Activated T-helper 1 cell treated with anti-CD3 and anti-CD28 coated beads, Interleukin-12 subunit alpha, Interleukin-12 subunit beta, Interleukin-2, Interleukin-4 antibody, amounts not matched to agents 30 ng/mL and 10 ng/mL and 1 ng/mL, durations not matched to agents 14 hours and 24 hours and 36 hours (primary cell): ENCODE measurements at regions not wholly inside any gene's neighbourhood (a gene's known extent, or its start where the extent isn't known, plus 50 kb on each side); places are given as distances from the start of the nearest gene placed in this dataset.
"Not testable (repeated sequence)": the region's sequence is repeated elsewhere in the genome, so short reads cannot be mapped to it uniquely, and the experiment has no call there.

ENCODE experiments used
- DNase-seq: peaks from one replicate; pipeline ENCODE4 v3.0.0; 2021; ENCODE audit warnings: low spot score
- H3K27ac Mint-ChIP-seq: one replicate; pipeline ENCODE4 v1.8.0; 2021; ENCODE audit warnings: mild to moderate bottlenecking, mixed read lengths
- H3K27me3 Mint-ChIP-seq: one replicate; pipeline ENCODE4 v1.8.0; 2022; ENCODE audit warnings: mild to moderate bottlenecking, moderate library complexity, mixed read lengths; ENCODE audit not compliant: insufficient read depth
- H3K36me3 Mint-ChIP-seq: one replicate; pipeline ENCODE4 v1.8.0; 2021; ENCODE audit warnings: low read depth, mixed read lengths
- H3K4me1 Mint-ChIP-seq: one replicate; pipeline ENCODE4 v1.8.0; 2021; ENCODE audit warnings: low read depth, mixed read lengths
- H3K4me3 Mint-ChIP-seq: one replicate; pipeline ENCODE4 v1.8.0; 2021; ENCODE audit warnings: mild to moderate bottlenecking, moderate library complexity, mixed read lengths
- H3K9me3 Mint-ChIP-seq: one replicate; pipeline ENCODE4 v1.8.0; 2021; ENCODE audit warnings: mixed read lengths
- intact Hi-C: fragments of 100-400 bp; cut with micrococcal nuclease; formaldehyde crosslinking; loops from one replicate; pipeline ENCODE4 v1.15.1; 2024

DNA sequence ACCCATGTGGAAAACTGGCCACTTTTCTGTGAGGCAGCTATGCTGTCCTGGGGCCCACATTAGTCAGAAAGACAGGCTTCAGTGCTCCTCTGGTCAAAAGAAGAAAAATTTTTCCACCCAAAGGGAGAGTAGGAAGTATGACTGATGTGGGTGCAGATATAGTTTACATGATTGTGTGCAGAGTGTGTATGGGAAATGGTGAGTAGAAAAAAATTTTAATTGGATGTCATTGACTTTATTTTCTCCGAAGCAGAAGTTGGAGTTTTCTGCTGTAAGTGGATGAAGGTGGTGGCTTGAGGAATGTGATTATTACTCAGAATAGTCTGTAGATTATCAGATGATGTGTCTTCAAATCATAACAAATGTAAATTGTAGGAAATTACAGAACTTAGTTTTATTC lies 241.5 kb upstream of the IGFBP7 start:
- no peaks in the 10 kb centered on the region for H3K36me3 Mint-ChIP-seq
- no peaks in the 10 kb centered on the region for H3K9me3 Mint-ChIP-seq
- DNase-seq: no peak
- H3K4me1 Mint-ChIP-seq: no peaks in the 10 kb centered on the region
- peaks cover 2% of the 10 kb centered on the region for H3K27me3 Mint-ChIP-seq
- no peak overlapping the region for H3K27ac Mint-ChIP-seq
- H3K4me3 Mint-ChIP-seq: no peak overlapping the region
- intact Hi-C loops: no loop called here

DNA sequence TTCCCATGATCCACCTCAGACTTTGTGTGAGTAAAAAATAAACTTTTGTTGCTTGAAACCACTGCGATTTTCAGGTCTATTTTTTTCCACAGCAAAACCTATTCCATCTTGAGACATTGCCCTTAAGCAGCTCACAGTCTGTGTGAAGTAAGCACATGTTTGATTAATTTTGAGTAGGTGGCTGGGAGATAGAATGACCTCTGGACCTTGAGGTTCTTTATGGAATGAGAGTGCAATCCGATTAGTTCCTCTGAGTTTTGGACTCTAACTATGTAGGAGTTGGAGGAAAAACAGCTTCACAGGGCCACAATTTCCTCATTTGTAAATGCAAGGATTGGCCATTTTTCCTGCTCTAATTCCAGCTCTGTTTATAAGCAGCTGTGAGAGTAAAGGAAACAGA lies 234.1 kb upstream of the IGFBP7 start:
- no peak for DNase-seq
- intact Hi-C loops: no loop called here
- H3K9me3 Mint-ChIP-seq: no peaks in the 10 kb centered on the region
- H3K4me1 Mint-ChIP-seq: no peaks in the 10 kb centered on the region
- H3K4me3 Mint-ChIP-seq: no peak overlapping the region
- H3K36me3 Mint-ChIP-seq: no peaks in the 10 kb centered on the region
- no peak overlapping the region for H3K27ac Mint-ChIP-seq
- no peaks in the 10 kb centered on the region for H3K27me3 Mint-ChIP-seq

DNA sequence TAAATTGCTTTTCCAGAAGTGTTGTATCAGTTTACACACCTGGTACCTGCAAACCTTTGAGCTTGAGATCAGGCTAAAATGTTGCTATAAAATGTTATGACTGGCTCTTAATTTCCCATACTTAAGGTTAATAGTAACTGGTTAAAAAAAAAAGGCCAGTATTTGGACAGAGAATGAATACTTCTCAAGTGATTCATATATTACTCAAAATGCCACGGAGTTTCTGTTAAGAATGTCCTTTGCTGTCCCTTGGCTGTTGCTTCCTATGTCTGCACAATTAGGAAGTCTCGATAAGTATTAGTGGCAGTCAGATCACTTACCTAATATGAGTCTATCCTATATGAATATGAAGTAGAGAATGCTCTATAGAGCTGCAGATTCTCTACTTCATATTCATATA lies 232.2 kb upstream of the IGFBP7 start:
- Mint-ChIP-seq H3K36me3 (no peaks in the 10 kb centered on the region), H3K4me1 (no peaks in the 10 kb centered on the region), H3K4me3 (no peak overlapping the region), H3K27ac (no peak overlapping the region), H3K9me3 (no peaks in the 10 kb centered on the region), H3K27me3 (no peaks in the 10 kb centered on the region)
- DNase-seq: no peak
- intact Hi-C loops: no loop called here

DNA sequence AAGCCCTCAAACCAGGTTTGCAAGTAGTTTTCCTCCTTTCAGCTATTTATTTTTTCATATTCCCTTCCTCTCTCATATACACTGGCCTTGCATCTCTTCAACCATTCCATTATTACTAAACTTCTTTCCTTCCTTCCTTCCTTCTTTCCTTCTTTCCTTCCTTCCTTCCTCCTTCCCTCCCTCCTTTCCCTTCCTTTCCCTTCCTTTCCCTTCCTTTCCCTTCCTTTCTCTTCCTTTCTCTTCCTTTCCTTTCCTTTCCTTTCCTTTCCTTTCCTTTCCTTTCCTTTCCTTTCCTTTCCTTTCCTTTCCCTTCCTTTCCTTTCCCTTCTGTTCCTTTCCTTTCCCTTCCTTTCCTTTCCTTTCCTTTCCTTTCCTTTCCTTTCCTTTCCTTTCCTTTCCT lies 228.7 kb upstream of the IGFBP7 start:
- H3K27me3 Mint-ChIP-seq, DNase-seq, intact Hi-C loops, H3K36me3 Mint-ChIP-seq, H3K9me3 Mint-ChIP-seq, H3K4me3 Mint-ChIP-seq, H3K27ac Mint-ChIP-seq, H3K4me1 Mint-ChIP-seq: not testable (repeated sequence)

DNA sequence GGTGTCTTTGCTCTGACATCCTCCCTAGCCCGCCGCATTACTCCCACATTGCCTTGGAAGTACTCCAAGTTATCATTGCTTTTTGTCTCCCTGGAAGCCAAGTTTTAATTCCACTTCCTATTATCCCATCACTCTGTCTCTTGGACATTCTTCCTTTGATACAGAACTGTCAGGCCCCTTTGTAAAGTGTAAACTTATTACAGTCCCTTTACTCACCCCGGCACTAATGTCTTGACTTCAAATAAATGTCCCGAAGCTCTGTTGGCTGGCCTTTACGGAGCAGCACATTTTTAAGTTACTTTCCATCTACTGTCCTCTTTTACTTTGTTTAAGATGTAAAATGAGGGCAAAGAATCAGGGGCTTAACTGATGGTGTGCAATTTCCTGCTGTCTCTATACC lies 223.5 kb upstream of the IGFBP7 start:
- intact Hi-C loops: no loop called here
- H3K9me3 Mint-ChIP-seq: no peaks in the 10 kb centered on the region
- H3K4me3 Mint-ChIP-seq: no peak overlapping the region
- H3K27me3 Mint-ChIP-seq: no peaks in the 10 kb centered on the region
- H3K4me1 Mint-ChIP-seq: no peaks in the 10 kb centered on the region
- no peak for DNase-seq
- no peak overlapping the region for H3K27ac Mint-ChIP-seq
- no peaks in the 10 kb centered on the region for H3K36me3 Mint-ChIP-seq

DNA sequence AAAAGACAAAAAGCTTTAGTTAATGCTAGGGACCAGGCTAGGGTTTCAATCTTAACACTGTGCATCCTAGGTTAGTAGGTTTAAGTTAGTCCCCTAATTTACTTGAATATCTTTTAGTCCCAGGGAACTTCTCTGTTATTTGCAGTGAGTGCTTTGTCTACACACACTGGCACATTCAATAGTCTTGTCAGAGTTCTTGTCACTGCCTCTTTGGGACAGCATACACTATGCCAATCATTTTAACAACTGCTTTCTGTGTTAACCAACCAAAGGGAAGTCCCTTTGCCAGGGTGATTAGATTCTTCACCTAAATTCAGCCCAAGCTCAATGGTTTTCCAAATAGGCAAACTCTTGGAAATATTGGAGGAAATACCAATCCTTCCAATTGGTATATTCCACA lies 221.8 kb upstream of the IGFBP7 start:
- intact Hi-C loops: no loop called here
- H3K4me1 Mint-ChIP-seq: no peaks in the 10 kb centered on the region

DNA sequence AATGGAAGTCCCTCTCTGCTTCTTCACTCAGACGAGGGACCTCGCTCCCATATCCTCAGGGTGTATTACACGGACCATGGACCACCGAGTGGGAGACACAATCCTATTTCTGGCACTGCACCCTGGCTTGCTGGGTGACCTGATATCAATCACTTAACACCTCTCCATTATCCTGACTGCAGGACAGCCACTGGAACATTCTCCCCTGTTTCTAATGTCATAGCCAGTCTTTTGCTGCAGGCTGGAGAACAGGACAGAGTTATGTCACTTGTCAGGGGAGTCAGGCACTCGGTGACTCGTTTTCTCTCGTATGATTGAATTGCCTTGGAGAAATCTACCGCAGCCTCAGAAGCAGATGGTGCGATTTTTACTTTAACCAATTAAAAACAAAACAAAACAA lies 219.1 kb upstream of the IGFBP7 start:
- Mint-ChIP-seq H3K4me3 (no peak overlapping the region), H3K9me3 (no peaks in the 10 kb centered on the region), H3K4me1 (no peaks in the 10 kb centered on the region), H3K36me3 (no peaks in the 10 kb centered on the region), H3K27me3 (no peaks in the 10 kb centered on the region), H3K27ac (no peak overlapping the region)
- intact Hi-C loops: no loop called here
- DNase-seq: no peak

More for the DNA sequence above, 221.8 kb upstream of the IGFBP7 start:
- DNase-seq: no peak
- no peaks in the 10 kb centered on the region for H3K9me3 Mint-ChIP-seq
- no peaks in the 10 kb centered on the region for H3K36me3 Mint-ChIP-seq
- no peak overlapping the region for H3K4me3 Mint-ChIP-seq
- no peak overlapping the region for H3K27ac Mint-ChIP-seq
- no peaks in the 10 kb centered on the region for H3K27me3 Mint-ChIP-seq

DNA sequence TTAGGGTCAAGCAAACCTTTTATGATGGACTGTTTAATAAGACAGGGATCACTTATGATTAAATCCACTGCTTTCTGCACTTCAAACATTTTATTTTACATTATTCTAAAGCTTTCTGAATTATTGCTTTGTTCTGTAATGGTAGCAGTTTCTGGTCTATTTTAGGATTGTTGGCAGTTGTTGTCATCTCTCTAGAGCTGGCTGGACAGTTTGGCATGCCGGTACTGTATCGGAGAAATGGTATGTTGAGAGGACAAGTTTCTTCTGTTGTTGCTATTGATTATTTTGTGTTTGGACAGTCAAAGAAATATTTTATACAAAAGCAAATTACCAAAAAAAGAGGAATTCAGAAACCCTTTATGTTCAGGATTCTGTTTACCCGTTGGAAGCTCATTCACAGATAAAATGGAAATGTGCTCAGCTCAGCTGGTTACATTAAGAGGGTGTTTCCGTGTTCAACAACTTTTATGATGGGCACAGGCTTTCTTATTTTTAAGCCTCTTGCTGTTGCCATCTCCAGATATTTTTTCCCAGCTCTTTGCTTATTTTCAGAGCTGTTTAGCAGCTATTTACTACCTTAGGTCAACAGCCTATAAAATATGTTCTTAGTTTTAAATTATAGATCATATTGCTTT lies 214.6 kb upstream of the IGFBP7 start:
- Mint-ChIP-seq H3K36me3 (no peaks in the 10 kb centered on the region), H3K27me3 (no peaks in the 10 kb centered on the region), H3K4me3 (no peak overlapping the region), H3K27ac (no peak overlapping the region), H3K4me1 (no peaks in the 10 kb centered on the region), H3K9me3 (no peaks in the 10 kb centered on the region)
- intact Hi-C loops: no loop called here
- no peak for DNase-seq

DNA sequence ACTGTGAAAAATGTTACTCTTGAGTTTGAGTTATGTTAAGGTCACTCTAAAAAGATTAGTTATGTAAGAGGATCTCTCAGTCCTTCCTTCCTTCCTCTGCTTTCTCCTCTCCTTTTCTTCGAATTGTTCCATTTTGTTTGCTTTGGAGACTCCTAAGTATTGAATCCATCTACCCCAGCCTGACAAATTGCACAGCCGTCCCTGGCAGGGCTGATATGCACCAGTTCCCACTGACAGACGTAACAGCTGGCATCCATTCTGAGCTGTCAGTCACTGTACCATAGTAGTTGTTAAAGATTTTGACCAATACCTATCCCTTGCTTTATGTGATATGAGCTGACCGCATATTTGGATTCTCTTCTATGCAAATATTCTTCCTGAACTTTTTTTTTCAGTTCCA lies 210.7 kb upstream of the IGFBP7 start:
- DNase-seq: no peak
- H3K4me1 Mint-ChIP-seq: no peaks in the 10 kb centered on the region
- intact Hi-C loops: no loop called here
- H3K9me3 Mint-ChIP-seq: no peaks in the 10 kb centered on the region
- no peak overlapping the region for H3K27ac Mint-ChIP-seq
- H3K36me3 Mint-ChIP-seq: no peaks in the 10 kb centered on the region
- H3K27me3 Mint-ChIP-seq: no peaks in the 10 kb centered on the region
- no peak overlapping the region for H3K4me3 Mint-ChIP-seq

DNA sequence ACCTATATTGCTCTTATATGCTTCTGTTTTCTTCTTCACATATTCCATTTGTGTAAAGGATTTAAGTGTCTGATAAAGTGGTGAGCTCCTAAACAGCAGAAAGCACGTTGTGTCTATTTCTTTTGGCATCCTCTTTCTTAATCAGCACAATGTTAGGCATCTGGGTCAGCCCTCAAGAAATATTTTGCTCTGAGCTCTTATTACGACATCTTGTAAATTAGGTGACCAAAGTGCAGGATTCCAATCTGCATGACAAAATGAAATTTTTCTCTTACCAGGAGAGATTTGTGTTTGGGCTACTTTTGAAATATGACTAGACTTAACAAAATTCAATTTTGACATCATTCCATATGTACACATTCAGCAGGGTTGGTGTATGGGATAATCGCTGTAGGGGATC lies 210.0 kb upstream of the IGFBP7 start:
- Mint-ChIP-seq H3K9me3 (no peaks in the 10 kb centered on the region), H3K36me3 (no peaks in the 10 kb centered on the region), H3K27ac (no peak overlapping the region), H3K4me1 (no peaks in the 10 kb centered on the region), H3K27me3 (no peaks in the 10 kb centered on the region), H3K4me3 (no peak overlapping the region)
- intact Hi-C loops: no loop called here
- no peak for DNase-seq

DNA sequence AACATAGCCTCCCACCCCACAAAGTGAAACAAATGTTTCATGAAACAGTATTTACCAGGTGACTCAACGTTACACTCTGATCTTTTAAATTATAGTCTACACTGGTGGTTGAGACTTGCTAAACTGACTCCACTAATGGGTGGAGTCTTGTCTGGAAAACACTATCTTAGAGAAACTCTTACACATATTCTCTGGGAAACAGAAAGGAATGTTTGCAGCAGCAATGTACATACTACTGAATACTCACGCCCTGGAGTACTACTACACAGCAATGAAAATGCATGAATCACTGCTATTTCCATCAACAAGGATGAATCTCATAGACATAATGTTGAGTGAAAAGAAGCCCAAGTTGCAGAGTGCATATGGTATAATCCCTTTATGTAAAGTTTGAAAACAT lies 208.5 kb upstream of the IGFBP7 start:
- Mint-ChIP-seq H3K27ac (no peak overlapping the region), H3K4me3 (no peak overlapping the region), H3K4me1 (no peaks in the 10 kb centered on the region), H3K27me3 (no peaks in the 10 kb centered on the region), H3K9me3 (no peaks in the 10 kb centered on the region), H3K36me3 (no peaks in the 10 kb centered on the region)
- DNase-seq: no peak
- intact Hi-C loops: no loop called here

DNA sequence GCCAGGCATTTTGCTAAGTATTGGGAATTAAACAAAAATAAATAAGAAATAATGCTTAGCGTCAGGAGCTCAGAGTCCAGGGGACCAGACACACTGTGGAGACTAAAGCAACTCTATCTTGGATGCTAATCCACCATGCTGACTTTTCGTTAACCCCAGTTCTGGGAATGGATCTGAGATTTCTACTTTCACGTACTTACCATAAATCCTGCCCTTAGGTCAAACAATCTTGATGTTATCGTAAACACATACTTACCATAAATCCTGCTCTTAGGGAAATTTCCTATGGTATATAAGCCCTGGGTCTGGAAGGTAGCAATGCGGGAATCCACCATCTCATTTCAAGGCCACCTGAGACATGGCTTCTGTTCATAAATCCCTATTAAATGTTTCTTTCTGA lies 204.5 kb upstream of the IGFBP7 start:
- no peaks in the 10 kb centered on the region for H3K36me3 Mint-ChIP-seq
- H3K27me3 Mint-ChIP-seq: no peaks in the 10 kb centered on the region
- H3K4me3 Mint-ChIP-seq: no peak overlapping the region
- H3K4me1 Mint-ChIP-seq: no peaks in the 10 kb centered on the region
- DNase-seq: no peak
- H3K27ac Mint-ChIP-seq: no peak overlapping the region
- H3K9me3 Mint-ChIP-seq: no peaks in the 10 kb centered on the region
- intact Hi-C loops: no loop called here

DNA sequence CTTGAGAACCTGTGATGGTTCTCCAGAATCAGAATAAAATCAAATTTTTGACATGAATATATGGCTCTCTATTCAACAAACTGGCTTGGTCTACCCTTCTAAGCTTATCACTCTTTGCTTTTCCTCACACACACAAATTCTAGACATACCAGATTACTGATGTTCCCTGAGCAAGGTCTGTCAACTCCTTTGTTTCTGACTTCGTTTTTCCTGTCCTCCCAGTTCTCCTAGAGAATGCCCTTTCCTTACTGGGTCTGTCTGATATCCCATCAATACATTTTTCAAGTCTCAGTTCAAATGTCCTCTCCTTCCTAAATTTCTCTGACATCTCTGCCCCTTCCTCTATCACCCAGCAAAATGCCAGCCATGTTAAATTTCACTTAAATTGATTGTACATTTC lies 202.1 kb upstream of the IGFBP7 start:
- H3K9me3 Mint-ChIP-seq: no peaks in the 10 kb centered on the region
- H3K4me1 Mint-ChIP-seq: no peaks in the 10 kb centered on the region
- H3K27ac Mint-ChIP-seq: no peak overlapping the region
- intact Hi-C loops: no loop called here
- H3K36me3 Mint-ChIP-seq: no peaks in the 10 kb centered on the region
- H3K4me3 Mint-ChIP-seq: no peak overlapping the region
- no peak for DNase-seq
- no peaks in the 10 kb centered on the region for H3K27me3 Mint-ChIP-seq

DNA sequence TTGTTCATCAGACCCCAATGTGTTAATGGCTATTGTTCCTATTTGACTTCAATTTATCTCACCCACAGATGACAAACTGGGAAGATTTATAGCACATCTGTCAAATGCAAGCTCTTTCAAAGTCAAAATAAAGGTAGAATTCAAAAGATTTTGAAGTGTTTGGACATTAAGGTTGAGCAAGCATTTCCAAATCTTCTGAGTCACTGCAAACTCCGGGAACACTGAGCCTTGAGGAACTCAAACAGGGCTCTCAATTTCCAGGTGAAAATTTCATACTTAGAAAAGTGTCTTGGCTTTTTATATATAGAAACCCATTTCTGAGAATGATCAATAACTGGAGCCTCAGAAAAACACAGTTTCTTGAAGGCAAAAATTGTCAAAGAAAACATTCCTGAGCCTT lies 199.5 kb upstream of the IGFBP7 start:
- H3K27ac Mint-ChIP-seq: no peak overlapping the region

More for the DNA sequence above, 199.5 kb upstream of the IGFBP7 start:
- Mint-ChIP-seq H3K27me3 (no peaks in the 10 kb centered on the region), H3K36me3 (no peaks in the 10 kb centered on the region), H3K4me3 (no peak overlapping the region), H3K4me1 (no peaks in the 10 kb centered on the region), H3K9me3 (no peaks in the 10 kb centered on the region)
- intact Hi-C loops: no loop called here
- no peak for DNase-seq
